Activated CD8-positive, alpha-beta memory T cell treated with anti-CD3 and anti-CD28 coated beads, Interleukin-2, amount 50 U/mL, for 1 hour (primary cell): ENCODE measurements at regions not wholly inside any gene's neighbourhood (a gene's known extent, or its start where the extent isn't known, plus 50 kb on each side); places are given as distances from the start of the nearest gene placed in this dataset.

Experiments
- DNase-seq: peaks from one replicate; pipeline ENCODE4 v3.0.0-alpha.2; 2020; ENCODE audit errors: extremely low read depth

GRCh38 chr9:126089789-126090188, 236.8 kb upstream of the MVB12B start:
- no peak for DNase-seq

- DNase-seq = no peak
Observed at GRCh38 chr9:126093771-126094170, 232.9 kb upstream of the MVB12B start.

GRCh38 chr9:126095546-126096190, 231.0 kb upstream of the MVB12B start:
- DNase-seq = no peak

GRCh38 chr9:126096340-126096739, 230.3 kb upstream of the MVB12B start:
- DNase-seq = no peak

DNA sequence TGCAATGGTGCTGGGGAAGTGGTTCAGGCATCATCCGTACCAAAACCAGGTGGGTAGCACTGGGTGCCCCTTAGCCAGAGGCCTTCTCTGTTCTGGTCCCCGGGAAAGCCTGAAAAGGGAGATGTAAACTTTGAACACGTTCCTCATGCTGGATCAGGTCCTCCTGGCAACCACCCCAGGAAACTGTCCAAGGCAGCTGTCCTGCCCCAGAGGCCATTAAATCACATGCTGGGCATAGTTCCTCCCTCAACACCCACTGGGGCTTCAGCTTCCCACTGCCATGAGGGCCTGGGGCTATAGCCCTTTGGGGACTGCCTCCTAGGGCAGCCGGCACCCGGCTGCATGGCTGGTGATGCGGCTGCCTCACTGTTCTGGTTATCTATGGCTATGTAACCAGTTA, 228.9 kb upstream of the MVB12B start:
- DNase-seq = no peak

DNA sequence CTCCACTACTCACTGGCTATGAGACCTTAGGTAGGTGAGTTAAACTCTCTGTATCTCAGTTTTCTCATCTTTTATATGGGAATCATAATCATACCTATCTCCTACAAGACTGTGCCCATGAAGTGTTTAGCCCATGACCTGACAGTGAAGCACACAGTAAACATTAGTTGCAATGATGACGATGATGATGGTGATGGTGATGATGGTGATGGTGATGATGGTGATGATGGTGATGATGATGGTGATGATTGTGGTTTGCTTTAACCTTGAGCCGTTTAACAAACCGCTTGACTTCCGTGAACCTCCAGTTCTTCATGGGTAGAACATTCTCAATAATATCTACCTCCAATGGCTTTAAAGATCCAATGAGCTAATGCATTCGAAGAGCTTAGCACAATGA, 220.2 kb upstream of the MVB12B start:
- DNase-seq = no peak

- DNase-seq = no peak
Observed at GRCh38 chr9:126107693-126108092, 218.9 kb upstream of the MVB12B start.

DNA sequence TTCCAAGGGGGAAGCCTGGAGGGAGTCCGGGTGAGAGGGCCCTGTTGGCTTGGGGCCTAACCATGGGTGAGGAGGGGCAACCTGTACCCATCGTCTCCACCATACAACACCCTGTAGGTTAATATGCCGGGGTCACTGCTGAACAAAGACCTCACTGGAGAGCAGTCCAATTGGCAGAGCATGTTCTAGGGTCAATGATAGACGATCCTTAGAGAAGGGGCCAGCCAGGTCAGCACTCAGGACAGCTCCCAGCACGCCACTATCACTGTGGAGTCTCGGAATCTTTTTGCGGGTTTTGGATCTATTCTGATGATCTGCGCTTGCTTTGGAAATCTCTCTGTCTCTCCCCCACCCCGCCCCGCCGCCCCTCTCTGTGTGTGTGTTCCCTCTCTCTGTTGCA, 218.4 kb upstream of the MVB12B start:
- no peak for DNase-seq

DNA sequence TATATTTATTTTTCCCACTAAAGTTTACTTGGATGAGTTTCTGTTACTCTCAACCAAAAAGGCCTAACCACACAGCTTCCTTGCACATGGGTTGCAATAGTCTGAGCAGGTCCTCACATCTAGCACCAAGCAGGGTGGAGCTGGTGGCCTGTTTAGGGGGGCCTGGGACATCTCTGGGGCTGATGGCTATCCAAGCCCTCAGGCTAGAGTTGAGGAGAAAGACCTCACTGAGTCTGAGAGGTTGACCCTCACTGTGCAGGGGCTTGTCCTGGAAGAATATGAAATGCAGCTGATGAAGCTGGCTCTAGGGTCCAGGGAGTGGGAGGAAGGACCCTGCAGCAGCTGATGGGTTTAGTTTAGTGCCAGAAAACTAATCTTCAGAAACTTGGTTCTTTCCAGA, 217.1 kb upstream of the MVB12B start:
- no peak for DNase-seq

DNA sequence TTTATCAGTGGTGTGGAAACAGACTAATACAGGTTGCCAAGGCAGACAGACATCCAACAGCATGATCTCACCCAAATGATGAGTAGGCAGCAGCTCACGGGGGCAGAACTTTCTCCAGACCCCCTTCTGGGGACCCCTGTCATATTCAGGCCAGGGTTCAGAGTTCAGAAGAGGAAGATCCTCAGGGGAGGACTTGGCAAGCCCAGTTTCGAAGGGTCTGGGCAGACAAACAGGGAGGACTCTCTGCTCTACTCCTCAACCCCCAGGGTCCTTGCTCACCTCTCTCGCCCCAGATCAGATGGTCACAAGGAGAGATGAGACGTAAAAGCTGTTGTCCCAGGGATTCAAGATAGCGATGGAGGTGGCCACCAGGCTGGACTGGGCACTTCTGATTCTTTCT, 215.1 kb upstream of the MVB12B start:
- DNase-seq = no peak

DNA sequence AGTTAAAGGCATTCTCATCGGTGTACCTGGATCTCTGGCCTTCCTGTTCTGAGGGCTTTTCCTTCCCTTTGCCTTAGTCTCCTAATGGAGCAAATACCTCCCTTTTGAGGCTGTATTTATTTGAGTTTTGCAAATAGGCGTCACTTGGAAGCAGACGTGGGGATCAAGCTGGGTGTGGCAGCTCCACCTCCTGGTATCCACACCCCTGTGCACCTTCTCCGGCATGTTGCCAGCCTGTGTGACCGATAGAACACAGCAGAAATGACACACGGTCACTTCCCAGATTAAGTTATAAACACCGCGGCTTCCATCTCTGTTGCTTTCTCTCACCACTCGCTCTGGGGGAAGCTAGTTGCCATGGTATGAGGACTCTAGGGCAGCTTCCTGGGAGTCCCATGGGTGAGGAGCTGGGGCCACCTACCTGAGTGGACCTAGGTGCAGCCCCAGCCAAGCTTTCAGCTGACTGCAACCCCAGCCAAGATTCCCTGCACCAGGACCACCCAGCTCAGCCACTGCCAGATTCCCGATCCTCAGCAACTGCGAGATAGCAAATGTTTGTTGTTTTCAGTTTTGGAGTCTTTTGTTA, 214.4 kb upstream of the MVB12B start:
- no peak for DNase-seq

- DNase-seq = no peak
Observed at GRCh38 chr9:126113176-126113575, 213.5 kb upstream of the MVB12B start.

DNA sequence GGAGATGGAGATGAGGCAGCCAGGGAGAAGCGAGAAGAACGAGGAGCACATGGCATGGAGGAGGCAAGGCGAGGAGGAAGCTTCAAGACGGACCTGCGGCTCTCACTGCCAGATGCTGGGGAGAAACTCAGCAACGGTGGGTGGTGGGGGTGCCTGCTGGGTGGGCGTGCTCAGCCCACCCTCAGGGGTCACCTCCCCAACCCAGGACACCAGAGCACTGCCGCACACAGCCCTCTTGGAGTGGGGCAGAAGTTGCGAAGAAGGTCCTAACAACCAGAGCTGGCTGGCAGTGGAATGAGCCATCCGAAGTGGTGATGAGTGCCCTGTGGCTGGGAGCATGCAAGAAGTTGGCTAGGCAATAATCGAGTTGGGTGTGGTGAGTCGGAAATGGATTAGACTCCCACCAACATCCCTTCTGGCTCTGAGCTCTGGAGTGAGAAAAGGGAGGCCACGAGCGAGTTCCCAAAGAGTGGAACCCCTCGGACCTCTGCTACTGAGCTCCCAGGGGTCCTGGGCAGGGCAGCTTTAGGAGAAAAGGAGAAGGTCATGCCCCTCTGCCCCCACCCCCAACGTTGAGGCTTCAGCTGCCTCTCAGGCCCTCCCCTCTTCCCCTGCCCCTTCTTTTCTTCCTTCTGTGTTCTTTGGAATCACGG, 212.7 kb upstream of the MVB12B start:
- no peak for DNase-seq

DNA sequence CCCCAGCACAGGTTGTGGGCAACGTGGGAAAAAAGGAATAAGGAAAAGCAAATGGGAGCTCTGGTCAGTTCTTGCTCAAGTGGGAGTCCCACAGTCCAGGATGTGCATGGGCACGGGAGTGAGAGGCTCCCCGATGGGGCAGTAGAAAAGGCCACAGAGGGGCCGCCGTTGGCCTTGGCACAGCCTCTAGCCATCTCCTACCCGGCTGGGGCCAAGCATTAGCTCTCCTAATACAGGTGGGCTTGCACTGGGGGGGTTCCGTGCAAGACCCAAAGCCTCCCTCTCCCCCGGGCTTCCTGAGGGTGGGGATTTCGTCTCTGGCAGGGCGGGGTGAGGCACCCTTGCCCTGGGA, 212.2 kb upstream of the MVB12B start:
- DNase-seq = no peak

DNA sequence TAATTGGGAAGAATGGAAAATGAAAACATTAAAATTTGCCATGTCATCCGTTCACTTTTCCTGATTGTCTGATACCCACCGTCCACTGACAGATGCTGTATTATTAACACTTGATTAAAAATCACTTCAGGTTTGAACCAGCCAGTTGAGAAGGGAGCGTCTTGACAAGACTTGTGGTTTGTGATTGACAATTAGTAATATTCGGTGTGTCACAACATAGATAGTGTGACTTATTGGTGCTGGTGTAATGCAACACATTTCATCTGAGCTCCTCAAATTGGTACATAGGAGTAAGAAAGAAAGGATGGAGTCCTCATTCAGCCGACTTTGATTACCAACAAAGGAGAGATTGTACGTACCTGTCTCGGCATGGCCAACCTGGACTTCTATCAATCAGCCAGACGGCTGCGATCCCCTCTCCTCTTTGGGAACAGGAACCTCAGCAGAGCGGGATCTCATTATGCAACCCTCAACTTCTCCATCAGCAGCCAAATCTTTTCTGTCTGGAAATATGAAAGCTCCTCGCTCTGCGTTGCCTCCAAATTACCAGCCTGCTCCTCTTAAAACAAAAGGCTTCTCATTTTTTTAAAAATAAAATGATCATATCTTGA, 211.7 kb upstream of the MVB12B start:
- DNase-seq = no peak

DNA sequence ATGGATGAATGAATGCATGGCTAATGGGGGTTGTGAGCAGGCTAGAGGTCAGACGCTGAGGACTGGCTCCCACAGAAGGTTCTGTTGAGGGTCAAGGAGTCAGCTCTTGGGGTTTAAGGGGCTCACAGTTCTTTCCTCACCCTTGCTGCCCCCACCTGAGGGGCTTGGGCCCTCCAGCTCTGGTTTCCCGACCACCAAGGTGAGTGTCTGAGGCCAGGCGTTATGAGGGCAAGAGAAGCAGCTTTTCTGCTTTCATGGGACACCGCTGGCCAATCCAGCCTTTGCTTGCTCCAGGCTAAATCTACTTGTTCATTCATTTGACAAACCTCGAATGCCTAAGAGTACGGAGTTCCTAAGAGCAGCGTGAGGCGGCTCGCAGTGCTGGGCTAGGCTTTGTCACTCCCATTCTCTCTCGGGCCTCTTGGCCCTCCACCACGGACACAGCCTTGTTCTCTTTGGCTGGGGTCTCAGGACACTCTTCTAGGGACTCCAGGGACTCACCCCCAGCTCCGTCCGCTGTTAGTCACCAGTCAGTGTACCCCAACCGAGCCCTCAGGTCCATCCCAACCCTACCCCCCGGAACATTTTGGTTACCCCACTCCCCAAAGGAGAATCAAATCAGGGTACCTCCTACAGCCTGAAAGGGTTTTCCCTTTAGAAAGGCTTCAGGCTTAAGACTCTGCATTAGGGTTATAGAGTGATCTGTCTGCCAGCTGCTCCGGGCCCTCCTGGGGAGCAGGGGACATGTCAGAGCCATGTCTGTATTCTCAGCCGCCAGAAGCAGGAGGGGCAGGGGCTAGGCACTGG, 210.1 kb upstream of the MVB12B start:
- DNase-seq = no peak

DNA sequence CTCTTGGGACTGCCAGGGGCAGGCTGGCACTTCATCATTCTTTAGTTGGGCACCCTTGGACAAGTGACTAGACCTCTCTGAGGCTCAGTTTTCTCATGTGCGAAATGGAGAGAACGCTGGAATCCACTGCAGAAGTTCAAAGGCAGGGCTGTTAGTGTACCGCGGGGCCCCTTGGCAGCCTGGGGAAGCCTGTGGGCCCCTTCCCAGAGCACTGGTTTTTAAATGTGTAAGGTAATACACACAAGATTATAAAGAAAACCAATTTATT, 209.5 kb upstream of the MVB12B start:
- no peak for DNase-seq

GRCh38 chr9:126117631-126118030, 209.0 kb upstream of the MVB12B start:
- DNase-seq = no peak

DNA sequence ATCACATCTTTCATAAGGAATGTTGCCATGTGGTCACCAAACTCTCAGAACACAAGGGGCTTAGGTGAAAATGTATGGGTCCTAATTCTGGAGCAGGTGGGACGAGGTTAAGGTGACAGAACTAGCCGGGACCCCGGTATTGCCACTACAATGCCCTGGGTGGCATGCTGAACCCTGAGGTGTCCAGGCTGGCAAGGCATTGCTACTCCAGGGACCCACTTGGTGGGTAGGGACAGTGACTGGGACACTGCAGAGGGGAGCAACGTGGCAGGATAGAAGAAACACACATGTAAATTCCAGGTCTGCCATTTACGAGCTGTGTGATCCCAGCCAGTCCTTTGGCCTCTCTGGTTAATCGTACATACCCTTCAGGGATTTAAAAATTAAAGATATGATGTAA, 206.9 kb upstream of the MVB12B start:
- DNase-seq = no peak

DNA sequence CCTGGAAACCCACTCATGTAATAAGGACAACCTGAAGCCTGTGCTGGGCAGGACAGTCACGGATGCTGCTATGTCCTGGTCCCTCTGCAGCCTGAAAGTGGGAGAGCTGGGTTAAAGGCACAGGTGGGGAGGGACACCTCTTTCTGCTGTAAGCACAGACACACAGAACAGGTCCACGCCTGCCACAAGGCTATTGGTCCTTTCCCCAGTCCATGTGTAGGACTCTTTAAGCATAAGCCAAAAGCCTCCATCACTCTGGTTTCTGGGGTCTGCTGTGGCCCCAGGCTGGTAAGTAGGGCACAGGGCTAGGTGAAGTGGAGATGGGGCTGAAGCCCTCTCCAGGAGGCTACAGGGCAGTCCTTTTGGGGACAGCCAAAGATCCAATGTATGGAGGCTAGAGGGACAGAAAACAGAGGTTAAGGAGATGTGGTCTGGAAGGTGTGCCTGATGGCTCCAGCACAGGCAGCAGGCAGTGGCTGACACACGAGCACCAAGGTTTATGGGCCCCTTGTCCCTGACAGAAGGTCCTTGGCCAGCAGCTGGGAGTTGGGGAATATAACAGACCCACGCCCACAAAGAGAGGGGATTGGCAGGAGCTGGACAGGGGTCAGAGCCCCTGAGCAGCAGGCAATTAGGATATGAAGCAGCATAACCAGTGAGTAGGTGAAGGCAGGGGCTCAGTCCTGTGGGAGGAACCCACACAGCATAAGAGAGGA, 203.6 kb upstream of the MVB12B start:
- DNase-seq = no peak

DNA sequence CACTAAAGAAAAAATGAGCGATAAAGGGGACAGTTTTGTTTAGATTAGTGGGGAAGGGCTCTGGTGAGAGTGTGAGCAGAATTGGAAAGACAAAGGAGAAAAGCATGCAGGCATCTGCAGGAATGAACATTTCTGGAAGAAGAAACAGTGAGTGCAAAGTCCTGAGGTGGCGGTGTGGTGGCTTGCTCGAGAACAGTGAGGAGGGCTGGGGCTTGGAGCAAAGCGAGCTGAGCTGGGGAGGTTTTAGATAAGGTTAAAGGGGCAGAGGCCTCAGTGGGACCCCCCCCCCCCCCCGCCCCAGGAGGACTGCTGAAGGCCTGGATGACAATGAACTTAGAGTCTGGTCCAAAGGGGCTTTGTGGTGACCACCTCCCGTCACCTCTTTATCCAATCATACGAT, 202.7 kb upstream of the MVB12B start:
- no peak for DNase-seq

DNA sequence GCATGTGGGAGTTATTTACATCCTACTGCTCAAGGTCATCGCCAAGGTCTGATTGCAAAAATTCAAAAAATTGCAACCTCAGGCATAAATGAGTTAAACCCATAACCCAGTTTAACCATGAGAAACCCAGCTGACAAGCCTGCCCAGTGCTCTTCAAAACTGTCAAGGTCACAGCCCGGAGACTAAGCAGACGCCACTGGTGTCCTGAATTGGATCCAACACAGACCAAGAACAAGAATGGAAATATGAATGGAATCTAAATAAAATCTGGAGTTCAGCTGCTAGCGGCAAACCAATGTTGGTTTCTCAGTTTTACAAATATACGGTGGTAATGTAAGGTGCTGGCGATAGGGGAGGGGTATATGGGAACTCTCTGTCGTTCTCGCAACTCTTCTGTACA, 201.5 kb upstream of the MVB12B start:
- DNase-seq = no peak
